ENCODE measurements at regions not wholly inside any gene's neighbourhood (a gene's known extent, or its start where the extent isn't known, plus 50 kb on each side); places are given as distances from the start of the nearest gene placed in this dataset.

- H3K27me3 ChIP-seq = no peaks in the 10 kb centered on the region
- H3K4me1 ChIP-seq = no peaks in the 10 kb centered on the region
- H3K36me3 ChIP-seq (ENCODE audit: low read depth, missing control alignments) = no peaks in the 10 kb centered on the region
- no peaks in the 10 kb centered on the region for H3K9me3 ChIP-seq
- intact Hi-C loops (cut with DNase I; ENCODE audit: low total_unique reads) = no loop called here
- H3K27ac ChIP-seq = no peak overlapping the region
- DNase-seq = no peak
- TF ChIP-seq POLR2A (IDR thresholded peaks at IDR 0.05) (no peak), CTCF (IDR thresholded peaks at IDR 0.05) (no peak)
- no peak overlapping the region for H3K4me3 ChIP-seq
- WGBS, 2 donors = 94 to 98% methylated on average over 6 of the region's 6 CpGs
These were observed 556.2 kb upstream of the JARID2 start for GRCh38 chr6:14689639-14690038.

DNA sequence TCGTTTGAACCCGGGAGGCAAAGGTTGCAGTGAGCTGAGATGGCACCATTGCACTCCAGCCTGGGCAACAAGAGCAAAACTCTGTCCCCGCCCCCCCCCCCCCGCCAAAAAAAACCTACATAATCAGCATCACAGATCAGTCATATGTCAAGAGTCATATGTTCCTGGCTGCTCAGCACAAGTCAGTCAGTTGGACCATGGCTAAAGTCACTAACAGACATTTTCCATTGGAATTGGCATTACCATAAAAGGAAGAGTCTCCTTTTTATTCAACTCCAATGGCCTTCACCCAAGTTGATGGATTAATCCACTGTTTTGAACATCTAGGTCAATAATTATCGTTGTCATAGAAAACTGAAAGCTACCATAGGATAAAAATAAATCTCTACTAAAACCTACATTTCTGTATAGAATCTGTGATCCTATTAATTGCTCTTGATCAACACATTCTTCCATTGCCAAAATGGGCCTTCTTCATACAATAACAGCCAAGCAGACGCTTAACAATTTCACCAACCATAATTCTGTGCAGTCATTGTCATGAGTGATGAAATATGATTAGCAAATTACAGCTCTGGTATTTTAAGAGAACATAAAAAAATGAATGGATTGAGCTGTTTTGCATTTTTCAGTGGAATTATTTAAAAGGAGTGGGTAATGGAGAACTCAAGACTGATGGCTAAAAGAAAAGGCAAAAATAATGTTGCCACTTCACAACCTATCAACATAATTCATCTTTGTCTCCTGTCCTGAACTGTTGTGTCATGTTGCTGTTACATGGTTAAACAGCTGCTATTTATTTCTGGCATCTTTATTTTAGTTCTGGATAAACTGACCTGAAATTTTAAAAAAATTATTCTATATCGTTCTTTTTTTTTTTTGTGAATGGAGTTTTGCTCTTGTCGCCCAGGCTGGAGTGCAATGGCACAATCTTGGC, 555.5 kb upstream of the JARID2 start:
- Histone ChIP-seq H3K27me3 (no peaks in the 10 kb centered on the region), H3K9me3 (no peaks in the 10 kb centered on the region), H3K4me3 (no peak overlapping the region), H3K27ac (no peak overlapping the region), H3K4me1 (no peaks in the 10 kb centered on the region), H3K36me3 (ENCODE audit: low read depth, missing control alignments) (no peaks in the 10 kb centered on the region)
- intact Hi-C loops (cut with DNase I; ENCODE audit: low total_unique reads) = no loop called here
- TF ChIP-seq CTCF (IDR thresholded peaks at IDR 0.05) (no peak), POLR2A (IDR thresholded peaks at IDR 0.05) (no peak)
- DNase-seq = no peak
- 88 to 91% methylated on average over 7 to 8 of the region's 8 CpGs for WGBS, 2 donors

GRCh38 chr6:14692208-14692607, 553.7 kb upstream of the JARID2 start:
- 71 to 79% methylated on average over 1 of the region's 1 CpG for WGBS, 2 donors
- Histone ChIP-seq H3K4me1 (no peaks in the 10 kb centered on the region), H3K9me3 (no peaks in the 10 kb centered on the region), H3K4me3 (no peak overlapping the region), H3K27ac (no peak overlapping the region), H3K36me3 (ENCODE audit: low read depth, missing control alignments) (no peaks in the 10 kb centered on the region), H3K27me3 (no peaks in the 10 kb centered on the region)
- intact Hi-C loops (cut with DNase I; ENCODE audit: low total_unique reads) = no loop called here
- no peak for DNase-seq
- TF ChIP-seq CTCF (IDR thresholded peaks at IDR 0.05) (no peak), POLR2A (IDR thresholded peaks at IDR 0.05) (no peak)

DNA sequence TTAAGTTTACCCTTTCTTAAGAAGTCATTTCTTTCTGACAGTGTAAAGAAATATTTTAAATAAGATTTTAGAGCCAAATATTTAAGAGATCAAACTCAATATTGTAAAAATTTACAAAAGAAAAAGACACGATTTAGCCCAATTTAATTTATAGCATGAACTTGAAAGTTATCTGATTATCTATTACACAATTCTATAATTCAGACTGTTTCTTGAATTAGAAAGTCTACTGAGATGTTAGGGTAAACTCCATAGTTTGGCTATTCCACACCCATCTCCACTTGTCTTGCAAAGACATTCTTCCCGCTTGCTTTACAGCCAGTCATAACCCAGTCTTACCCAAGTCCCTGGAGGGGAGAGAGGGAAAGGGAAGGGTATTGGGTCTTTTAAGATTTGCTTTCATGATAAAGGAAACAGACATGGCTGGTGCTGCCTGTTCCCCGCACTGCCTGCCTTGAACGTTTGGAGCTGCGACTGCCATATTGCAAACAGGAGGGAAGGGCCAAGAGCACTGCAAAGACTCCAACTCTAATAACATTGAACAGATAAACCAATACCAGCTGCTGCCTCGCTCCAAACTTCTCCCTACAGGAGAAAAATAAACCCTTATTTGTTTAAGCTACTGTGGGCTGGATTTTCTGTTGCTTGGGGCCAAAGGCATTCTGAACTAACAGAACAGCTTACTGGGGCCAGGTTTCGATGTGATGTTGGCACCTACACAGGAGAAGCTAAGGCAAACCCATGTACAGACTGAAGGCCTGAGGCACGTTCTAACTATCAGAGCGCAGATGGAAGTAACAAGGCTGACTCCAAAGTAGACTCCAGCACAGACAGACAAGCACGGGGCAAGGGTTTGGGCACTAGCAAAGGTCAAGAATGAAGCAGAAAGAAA, 552.3 kb upstream of the JARID2 start:
- H3K9me3 ChIP-seq = no peaks in the 10 kb centered on the region
- H3K36me3 ChIP-seq (ENCODE audit: low read depth, missing control alignments) = no peaks in the 10 kb centered on the region
- 55 to 71% methylated on average over 10 of the region's 10 CpGs for WGBS, 2 donors
- intact Hi-C loops (cut with DNase I; ENCODE audit: low total_unique reads) = no loop called here
- no peak for DNase-seq
- no peak for TF ChIP-seq CTCF (IDR thresholded peaks at IDR 0.05)
- TF ChIP-seq POLR2A (IDR thresholded peaks at IDR 0.05) = no peak
- no peaks in the 10 kb centered on the region for H3K4me1 ChIP-seq
- no peak overlapping the region for H3K4me3 ChIP-seq
- no peaks in the 10 kb centered on the region for H3K27me3 ChIP-seq
- H3K27ac ChIP-seq = no peak overlapping the region
